H1 (cell line): ENCODE measurements at regions not wholly inside any gene's neighbourhood (a gene's known extent, or its start where the extent isn't known, plus 50 kb on each side); places are given as distances from the start of the nearest gene placed in this dataset.
"Not testable (repeated sequence)": the region's sequence is repeated elsewhere in the genome, so short reads cannot be mapped to it uniquely, and the experiment has no call there.

ENCODE experiments used
- CTCF ChIA-PET: fragments of 300-600 bp; sonication (Branson Sonifier 250); formaldehyde crosslinking; loops from one replicate; lab custom pipeline; 2021; ENCODE audit not compliant: partially characterized antibody; lab: Charles Lee
- POLR2A ChIA-PET: fragments of 300-600 bp; sonication (Branson Sonifier 250); formaldehyde crosslinking; loops from one replicate; lab custom pipeline; 2021; ENCODE audit warnings: inconsistent platforms; ENCODE audit not compliant: partially characterized antibody; lab: Charles Lee
- DNase-seq, 2 experiments: peaks; one replicate each; pipeline versions ENCODE4 v3.0.0 to v3.0.0-alpha.2; 2010 to 2022; ENCODE audit warnings: low spot score in 2 of 2, low read depth in 1 of 2, mixed read lengths in 1 of 2
- FAIRE-seq: peaks from 2 replicates; lab custom pipeline; 2011; peaks lifted over from hg19 to GRCh38; lab: Jason Lieb, UNC
- H2AFZ ChIP-seq: 2 replicates; pipeline ENCODE4 v1.8.1; 2012; ENCODE audit warnings: low read length, inconsistent platforms
- H2AK5ac ChIP-seq: 2 replicates; pipeline ENCODE4 v1.6.1; 2013; ENCODE audit warnings: low read depth, low read length
- H2BK120ac ChIP-seq: replicated peaks from 2 replicates; pipeline ENCODE3; 2013; ENCODE audit warnings: low read depth, low read length, inconsistent platforms
- H2BK12ac ChIP-seq: 2 replicates; pipeline ENCODE4 v1.6.1; 2013; ENCODE audit warnings: low read depth, low read length
- H2BK15ac ChIP-seq: 2 replicates; pipeline ENCODE4 v1.6.1; 2013; ENCODE audit warnings: low read length
- H2BK20ac ChIP-seq: 2 replicates; pipeline ENCODE4 v1.6.1; 2013; ENCODE audit warnings: low read length
- H2BK5ac ChIP-seq: 2 replicates; pipeline ENCODE4 v1.6.1; 2013; ENCODE audit warnings: low read depth, low read length
- H3K14ac ChIP-seq: 2 replicates; pipeline ENCODE4 v1.6.1; 2013; ENCODE audit warnings: inconsistent platforms; ENCODE audit not compliant: insufficient read length
- H3K18ac ChIP-seq: 2 replicates; pipeline ENCODE4 v1.6.1; 2013; ENCODE audit warnings: low read length; ENCODE audit errors: extremely low read depth
- H3K23ac ChIP-seq: 2 replicates; pipeline ENCODE4 v1.6.1; 2013; ENCODE audit warnings: inconsistent platforms; ENCODE audit not compliant: insufficient read length
- H3K23me2 ChIP-seq: 2 replicates; pipeline ENCODE4 v1.6.1; 2013; ENCODE audit warnings: low read depth, low read length
- H3K27ac ChIP-seq: 2 replicates; pipeline ENCODE4 v1.6.1; 2011; ENCODE audit warnings: low read depth, low read length, inconsistent platforms
- H3K27me3 ChIP-seq, 4 experiments: replicated peaks in 1 of 4; 1 replicate in 1 of 4; 2 replicates in 3 of 4; pipeline versions ENCODE4 v1.6.1 to v1.8.1; 2011 to 2013; ENCODE audit warnings: low read length in 3 of 4, mild to moderate bottlenecking in 3 of 4, inconsistent platforms in 2 of 4, mixed read lengths in 2 of 4, moderate library complexity in 1 of 4; ENCODE audit not compliant: control insufficient read depth in 3 of 4, insufficient read depth in 3 of 4; ENCODE audit errors: extremely low read depth in 1 of 4
- H3K36me3 ChIP-seq, 4 experiments: 2 replicates each; pipeline versions ENCODE4 v1.6.1 to v1.8.1; 2011 to 2013; ENCODE audit warnings: mild to moderate bottlenecking in 4 of 4, low read length in 3 of 4, moderate library complexity in 2 of 4, control low read depth in 1 of 4, inconsistent platforms in 1 of 4; ENCODE audit not compliant: insufficient read depth in 4 of 4, control insufficient read depth in 2 of 4
- H3K4ac ChIP-seq: replicated peaks from 2 replicates; pipeline ENCODE3; 2013; ENCODE audit warnings: low read length, low read depth, mixed read lengths, inconsistent platforms; ENCODE audit not compliant: insufficient read length
- H3K4me1 ChIP-seq, 4 experiments: replicated peaks in 1 of 4; 1 replicate in 1 of 4; 2 replicates in 3 of 4; pipeline versions ENCODE4 v1.6.1 to v1.8.1; 2011 to 2013; ENCODE audit warnings: low read length in 3 of 4, inconsistent platforms in 2 of 4, mixed read lengths in 1 of 4; ENCODE audit not compliant: insufficient read depth in 4 of 4, control insufficient read depth in 3 of 4
- H3K4me2 ChIP-seq, 2 experiments: 2 replicates each; pipeline versions ENCODE4 v1.6.1 to v1.8.1; 2011 to 2013; ENCODE audit warnings: low read depth in 2 of 2, low read length in 2 of 2, control low read depth in 1 of 2, inconsistent platforms in 1 of 2, mild to moderate bottlenecking in 1 of 2; ENCODE audit not compliant: insufficient read depth in 1 of 2
- H3K4me3 ChIP-seq, 4 experiments: fragments of 200-600, 300-600 bp in 1 of 4; sonication (generic), shearing (Covaris generic), sonication (Bioruptor Twin) in 1 of 4; 2 replicates each; pipeline versions ENCODE4 v1.5.1 to v1.8.1; 2011 to 2016; ENCODE audit warnings: low read length in 4 of 4, low read depth in 3 of 4, control low read depth in 2 of 4, inconsistent platforms in 2 of 4, mild to moderate bottlenecking in 2 of 4, mixed read lengths in 1 of 4, moderate library complexity in 1 of 4; ENCODE audit not compliant: insufficient read depth in 2 of 4; ENCODE audit errors: extremely low read depth in 1 of 4
- H3K56ac ChIP-seq: replicated peaks from 2 replicates; pipeline ENCODE3; 2013; ENCODE audit warnings: low read depth, mild to moderate bottlenecking, mixed read lengths, low read length, inconsistent platforms; ENCODE audit not compliant: insufficient read length
- H3K79me1 ChIP-seq: 2 replicates; pipeline ENCODE4 v1.6.1; 2013; ENCODE audit warnings: low read depth, low read length, control low read depth
- H3K79me2 ChIP-seq, 2 experiments: 2 replicates each; pipeline versions ENCODE4 v1.6.1 to v1.8.1; 2012 to 2013; ENCODE audit warnings: low read length in 2 of 2, mild to moderate bottlenecking in 2 of 2, inconsistent platforms in 1 of 2; ENCODE audit not compliant: insufficient read depth in 2 of 2, control insufficient read depth in 1 of 2
- H3K9ac ChIP-seq, 4 experiments: replicated peaks in 1 of 4; 1 replicate in 1 of 4; 2 replicates in 3 of 4; pipeline versions ENCODE4 v1.6.1 to v1.8.1; 2011 to 2013; ENCODE audit warnings: low read depth in 3 of 4, low read length in 3 of 4, control low read depth in 2 of 4, mild to moderate bottlenecking in 2 of 4, moderate library complexity in 2 of 4, inconsistent platforms in 1 of 4; ENCODE audit errors: extremely low read depth in 1 of 4
- H3K9me3 ChIP-seq, 2 experiments: 2 replicates each; pipeline versions ENCODE4 v1.6.1 to v1.8.1; 2012 to 2013; ENCODE audit warnings: mild to moderate bottlenecking in 2 of 2, moderate library complexity in 2 of 2, control low read depth in 1 of 2, inconsistent platforms in 1 of 2, low read depth in 1 of 2, low read length in 1 of 2, mixed read lengths in 1 of 2; ENCODE audit not compliant: insufficient read depth in 2 of 2
- H4K20me1 ChIP-seq, 2 experiments: replicated peaks in 1 of 2; 2 replicates each; pipeline versions ENCODE3 to v1.8.1; 2011 to 2013; ENCODE audit warnings: inconsistent platforms in 2 of 2, low read length in 2 of 2, mild to moderate bottlenecking in 1 of 2; ENCODE audit not compliant: insufficient read depth in 2 of 2, control insufficient read depth in 1 of 2
- H4K5ac ChIP-seq: 2 replicates; pipeline ENCODE4 v1.6.1; 2013; ENCODE audit warnings: low read length, low read depth, mixed read lengths, inconsistent platforms; ENCODE audit not compliant: insufficient read length
- H4K8ac ChIP-seq: 2 replicates; pipeline ENCODE4 v1.8.0; 2013; ENCODE audit warnings: mild to moderate bottlenecking, moderate library complexity, low read length, inconsistent platforms; ENCODE audit not compliant: insufficient read depth; ENCODE audit errors: extremely low read depth
- H4K91ac ChIP-seq: replicated peaks from 2 replicates; pipeline ENCODE3; 2013; ENCODE audit warnings: low read length, mixed read lengths, inconsistent platforms; ENCODE audit not compliant: insufficient read length
- WGBS, 2 experiments: shearing (Covaris generic) in 1 of 2; methylation state at CpG; one replicate each; pipeline versions ENCODE4 v1.1.6 to v1.1.7; 2013 to 2015; ENCODE audit warnings: low lambda C conversion rate in 2 of 2, mixed read lengths in 2 of 2, inconsistent platforms in 1 of 2, low coverage in 1 of 2, missing lambda C conversion rate in 1 of 2; ENCODE audit not compliant: insufficient replicate concordance in 2 of 2, insufficient coverage in 1 of 2, insufficient read length in 1 of 2; ENCODE audit errors: extremely low coverage in 1 of 2, missing lambda C conversion rate in 1 of 2; 5-methylcytosine and 5-hydroxymethylcytosine counted together

GRCh38 chrX:109896024-109896423 lies 106.9 kb upstream of the TMEM164 start:
- H3K79me1 ChIP-seq, H2AK5ac ChIP-seq, H3K27me3 ChIP-seq, H4K8ac ChIP-seq, H3K36me3 ChIP-seq, H2AFZ ChIP-seq, H3K4me1 ChIP-seq, H2BK20ac ChIP-seq, H3K27ac ChIP-seq, H2BK5ac ChIP-seq, H3K4ac ChIP-seq, H3K14ac ChIP-seq, H4K91ac ChIP-seq, H4K5ac ChIP-seq, H3K79me2 ChIP-seq, H3K23ac ChIP-seq, H3K18ac ChIP-seq, H2BK15ac ChIP-seq, H3K56ac ChIP-seq, H3K9ac ChIP-seq, H3K4me3 ChIP-seq, H3K9me3 ChIP-seq, H2BK120ac ChIP-seq, POLR2A ChIA-PET, H3K4me2 ChIP-seq, H3K23me2 ChIP-seq, H2BK12ac ChIP-seq, DNase-seq, FAIRE-seq, H4K20me1 ChIP-seq, CTCF ChIA-PET: not testable (repeated sequence)
- WGBS, 2 experiments = no CpG with 5 or more reads among the region's 1 CpG
